ENCODE measurements at regions not wholly inside any gene's neighbourhood (a gene's known extent, or its start where the extent isn't known, plus 50 kb on each side); places are given as distances from the start of the nearest gene placed in this dataset.
"Not testable (repeated sequence)": the region's sequence is repeated elsewhere in the genome, so short reads cannot be mapped to it uniquely, and the experiment has no call there.

GRCh38 chr9:80775530-80775929 lies 913.8 kb downstream of the TLE1 start:
- Histone ChIP-seq H3K4me3 (no peak overlapping the region), H3K27me3 (no peaks in the 10 kb centered on the region), H3K27ac (no peak overlapping the region), H3K9me3 (no peaks in the 10 kb centered on the region), H3K4me1 (no peaks in the 10 kb centered on the region), H3K36me3 (no peaks in the 10 kb centered on the region)
- 87 to 91% methylated on average over 2 of the region's 2 CpGs for WGBS, 2 donors
- ATAC-seq (ENCODE audit: low FRiP score in 2 of 2) (no peak), DNase-seq (no peak)
- no peak for TF ChIP-seq POLR2AphosphoS5 (IDR thresholded peaks at IDR 0.05)
- no peak for TF ChIP-seq EP300 (IDR thresholded peaks at IDR 0.05)
- no peak for TF ChIP-seq POLR2A (IDR thresholded peaks at IDR 0.05)

GRCh38 chr9:80771555-80772347 lies 917.6 kb downstream of the TLE1 start:
- 80% methylated on average over 6 of the region's 6 CpGs for WGBS, 2 donors
- Histone ChIP-seq H3K4me3 (no peak overlapping the region), H3K27me3 (no peaks in the 10 kb centered on the region), H3K4me1 (no peaks in the 10 kb centered on the region), H3K36me3 (no peaks in the 10 kb centered on the region), H3K9me3 (no peaks in the 10 kb centered on the region), H3K27ac (no peak overlapping the region)
- TF ChIP-seq POLR2AphosphoS5 (IDR thresholded peaks at IDR 0.05): no peak
- no peak for TF ChIP-seq EP300 (IDR thresholded peaks at IDR 0.05)
- TF ChIP-seq, protein P1, sequence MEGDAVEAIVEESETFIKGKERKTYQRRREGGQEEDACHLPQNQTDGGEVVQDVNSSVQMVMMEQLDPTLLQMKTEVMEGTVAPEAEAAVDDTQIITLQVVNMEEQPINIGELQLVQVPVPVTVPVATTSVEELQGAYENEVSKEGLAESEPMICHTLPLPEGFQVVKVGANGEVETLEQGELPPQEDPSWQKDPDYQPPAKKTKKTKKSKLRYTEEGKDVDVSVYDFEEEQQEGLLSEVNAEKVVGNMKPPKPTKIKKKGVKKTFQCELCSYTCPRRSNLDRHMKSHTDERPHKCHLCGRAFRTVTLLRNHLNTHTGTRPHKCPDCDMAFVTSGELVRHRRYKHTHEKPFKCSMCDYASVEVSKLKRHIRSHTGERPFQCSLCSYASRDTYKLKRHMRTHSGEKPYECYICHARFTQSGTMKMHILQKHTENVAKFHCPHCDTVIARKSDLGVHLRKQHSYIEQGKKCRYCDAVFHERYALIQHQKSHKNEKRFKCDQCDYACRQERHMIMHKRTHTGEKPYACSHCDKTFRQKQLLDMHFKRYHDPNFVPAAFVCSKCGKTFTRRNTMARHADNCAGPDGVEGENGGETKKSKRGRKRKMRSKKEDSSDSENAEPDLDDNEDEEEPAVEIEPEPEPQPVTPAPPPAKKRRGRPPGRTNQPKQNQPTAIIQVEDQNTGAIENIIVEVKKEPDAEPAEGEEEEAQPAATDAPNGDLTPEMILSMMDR (IDR thresholded peaks at IDR 0.05): no peak
- TF ChIP-seq POLR2A (IDR thresholded peaks at IDR 0.05): no peak
- DNase-seq (no peak), ATAC-seq (ENCODE audit: low FRiP score in 2 of 2) (no peak)

DNA sequence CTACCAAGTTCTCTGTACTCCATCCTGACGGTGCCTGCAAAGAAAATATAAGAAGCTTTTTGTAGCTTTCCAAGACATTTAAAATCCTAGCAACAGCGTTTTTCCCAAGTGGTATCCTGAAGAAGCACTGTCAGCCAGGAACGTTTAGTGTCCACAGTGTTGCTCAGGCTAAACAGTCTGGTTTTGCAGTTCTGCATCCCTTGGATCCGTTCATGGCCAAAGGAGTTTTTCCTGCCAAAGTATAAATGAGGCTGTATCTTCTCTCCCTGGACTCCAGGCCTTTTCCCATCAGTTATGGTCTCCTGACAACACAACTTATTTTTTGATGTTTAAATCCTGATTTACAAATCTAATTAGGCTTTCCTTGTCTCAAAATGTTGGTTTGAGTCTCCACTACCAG lies 925.8 kb downstream of the TLE1 start:
- Histone ChIP-seq H3K27me3 (no peaks in the 10 kb centered on the region), H3K4me3 (no peak overlapping the region), H3K36me3 (no peaks in the 10 kb centered on the region), H3K27ac (no peak overlapping the region), H3K9me3 (no peaks in the 10 kb centered on the region), H3K4me1 (no peaks in the 10 kb centered on the region)
- 71% methylated on average over 4 of the region's 4 CpGs for WGBS, 2 donors
- no peak for ATAC-seq (ENCODE audit: low FRiP score in 2 of 2)
- DNase-seq: no peak
- no peak for TF ChIP-seq POLR2AphosphoS5 (IDR thresholded peaks at IDR 0.05)
- TF ChIP-seq, protein P1 (IDR thresholded peaks at IDR 0.05): no peak
- TF ChIP-seq POLR2A (IDR thresholded peaks at IDR 0.05): no peak
- no peak for TF ChIP-seq EP300 (IDR thresholded peaks at IDR 0.05)

- Histone ChIP-seq H3K27ac (no peak overlapping the region), H3K4me1 (no peaks in the 10 kb centered on the region), H3K27me3 (no peaks in the 10 kb centered on the region), H3K4me3 (no peak overlapping the region), H3K9me3 (no peaks in the 10 kb centered on the region), H3K36me3 (no peaks in the 10 kb centered on the region)
- 35 to 65% methylated on average over 2 of the region's 2 CpGs for WGBS, 2 donors
- TF ChIP-seq, protein P1 (IDR thresholded peaks at IDR 0.05): no peak
- no peak for TF ChIP-seq EP300 (IDR thresholded peaks at IDR 0.05)
- no peak for DNase-seq
- ATAC-seq (ENCODE audit: low FRiP score in 2 of 2): no peak
These were observed 933.8 kb downstream of the TLE1 start for GRCh38 chr9:80755586-80755985.

DNA sequence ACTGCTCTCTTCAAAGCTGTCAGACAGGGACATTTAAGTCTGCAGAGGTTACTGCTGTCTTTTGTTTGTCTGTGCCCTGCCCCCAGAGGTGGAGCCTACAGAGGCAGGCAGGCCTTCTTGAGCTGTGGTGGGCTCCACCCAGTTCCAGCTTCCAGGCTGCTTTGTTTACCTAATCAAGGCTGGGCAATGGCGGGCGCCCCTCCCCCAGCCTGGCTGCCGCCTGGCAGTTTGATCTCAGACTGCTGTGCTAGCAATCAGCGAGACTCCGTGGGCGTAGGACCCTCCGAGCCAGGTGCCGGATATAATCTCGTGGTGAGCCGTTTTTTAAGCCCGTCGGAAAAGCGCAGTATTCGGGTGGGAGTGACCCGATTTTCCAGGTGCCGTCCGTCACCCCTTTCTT lies 942.3 kb downstream of the TLE1 start:
- 83 to 85% methylated on average over 15 to 17 of the region's 17 CpGs for WGBS, 2 donors
- H3K27ac ChIP-seq; H3K36me3 ChIP-seq; H3K4me3 ChIP-seq; H3K27me3 ChIP-seq; H3K9me3 ChIP-seq; ATAC-seq (ENCODE audit: low FRiP score in 2 of 2); H3K4me1 ChIP-seq: not testable (repeated sequence)
- peak in 1 of 2 donors; percentile 48 for DNase-seq

- WGBS, 2 donors: 56 to 60% methylated on average over 2 of the region's 2 CpGs
- Histone ChIP-seq H3K9me3 (peaks cover 0 to 9% (median 0%) of the 10 kb centered on the region in 4 donors), H3K4me3 (no peak overlapping the region), H3K27ac (no peak overlapping the region), H3K36me3 (no peaks in the 10 kb centered on the region), H3K27me3 (no peaks in the 10 kb centered on the region), H3K4me1 (no peaks in the 10 kb centered on the region)
- TF ChIP-seq EP300 (IDR thresholded peaks at IDR 0.05): no peak
- ATAC-seq (ENCODE audit: low FRiP score in 2 of 2) (no peak), DNase-seq (no peak)
These were observed 956.8 kb downstream of the TLE1 start for GRCh38 chr9:80732506-80732905.

All from upper lobe of left lung (tissue), 6 donors.